ENCODE measurements at regions not wholly inside any gene's neighbourhood (a gene's known extent, or its start where the extent isn't known, plus 50 kb on each side); places are given as distances from the start of the nearest gene placed in this dataset.

DNA sequence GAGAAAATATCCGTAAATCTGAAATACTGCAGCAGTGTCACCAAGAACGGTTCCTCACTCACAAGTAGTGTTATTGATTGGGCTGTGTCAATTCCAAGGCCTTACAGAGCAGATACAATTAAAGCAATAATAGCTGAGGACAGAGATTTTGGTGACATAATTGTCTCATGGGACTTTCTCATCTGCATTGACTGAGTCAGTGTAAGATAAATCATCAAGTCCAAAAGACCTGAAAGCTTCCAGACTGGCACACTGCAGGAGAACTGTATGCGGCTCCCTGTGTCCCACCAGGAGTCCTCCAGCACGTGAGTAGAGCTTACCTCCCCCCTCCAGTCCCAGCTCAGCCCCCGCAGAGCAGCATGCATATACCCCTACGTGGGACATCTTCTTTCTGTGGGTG is 655.2 kb upstream of the ARID1B start:
- Histone ChIP-seq H3K4me3 (ENCODE audit: severe bottlenecking) (no peak overlapping the region), H3K9me3 (ENCODE audit: severe bottlenecking) (no peaks in the 10 kb centered on the region), H3K36me3 (ENCODE audit: low read depth) (no peaks in the 10 kb centered on the region), H3K27ac (ENCODE audit: poor library complexity, severe bottlenecking) (no peak overlapping the region), H3K27me3 (ENCODE audit: insufficient read depth, poor library complexity, severe bottlenecking) (no peaks in the 10 kb centered on the region), H3K4me1 (ENCODE audit: insufficient read depth, poor library complexity, severe bottlenecking) (no peaks in the 10 kb centered on the region)
- TF ChIP-seq, protein P1, sequence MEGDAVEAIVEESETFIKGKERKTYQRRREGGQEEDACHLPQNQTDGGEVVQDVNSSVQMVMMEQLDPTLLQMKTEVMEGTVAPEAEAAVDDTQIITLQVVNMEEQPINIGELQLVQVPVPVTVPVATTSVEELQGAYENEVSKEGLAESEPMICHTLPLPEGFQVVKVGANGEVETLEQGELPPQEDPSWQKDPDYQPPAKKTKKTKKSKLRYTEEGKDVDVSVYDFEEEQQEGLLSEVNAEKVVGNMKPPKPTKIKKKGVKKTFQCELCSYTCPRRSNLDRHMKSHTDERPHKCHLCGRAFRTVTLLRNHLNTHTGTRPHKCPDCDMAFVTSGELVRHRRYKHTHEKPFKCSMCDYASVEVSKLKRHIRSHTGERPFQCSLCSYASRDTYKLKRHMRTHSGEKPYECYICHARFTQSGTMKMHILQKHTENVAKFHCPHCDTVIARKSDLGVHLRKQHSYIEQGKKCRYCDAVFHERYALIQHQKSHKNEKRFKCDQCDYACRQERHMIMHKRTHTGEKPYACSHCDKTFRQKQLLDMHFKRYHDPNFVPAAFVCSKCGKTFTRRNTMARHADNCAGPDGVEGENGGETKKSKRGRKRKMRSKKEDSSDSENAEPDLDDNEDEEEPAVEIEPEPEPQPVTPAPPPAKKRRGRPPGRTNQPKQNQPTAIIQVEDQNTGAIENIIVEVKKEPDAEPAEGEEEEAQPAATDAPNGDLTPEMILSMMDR (IDR thresholded peaks at IDR 0.05; ENCODE audit: poor library complexity, severe bottlenecking) = no peak
- DNase-seq (ENCODE audit: low spot score) = no peak
- ATAC-seq (ENCODE audit: low read depth) = no peak

GRCh38 chr6:156114541-156114940 is 658.9 kb upstream of the NOX3 start:
- Histone ChIP-seq H3K36me3 (ENCODE audit: low read depth) (no peaks in the 10 kb centered on the region), H3K4me3 (ENCODE audit: severe bottlenecking) (no peak overlapping the region), H3K27ac (ENCODE audit: poor library complexity, severe bottlenecking) (no peak overlapping the region), H3K27me3 (ENCODE audit: insufficient read depth, poor library complexity, severe bottlenecking) (no peaks in the 10 kb centered on the region), H3K9me3 (ENCODE audit: severe bottlenecking) (no peaks in the 10 kb centered on the region), H3K4me1 (ENCODE audit: insufficient read depth, poor library complexity, severe bottlenecking) (no peaks in the 10 kb centered on the region)
- DNase-seq (ENCODE audit: low spot score) = no peak
- TF ChIP-seq, protein P1 (IDR thresholded peaks at IDR 0.05; ENCODE audit: poor library complexity, severe bottlenecking) = no peak
- no peak for ATAC-seq (ENCODE audit: low read depth)

DNA sequence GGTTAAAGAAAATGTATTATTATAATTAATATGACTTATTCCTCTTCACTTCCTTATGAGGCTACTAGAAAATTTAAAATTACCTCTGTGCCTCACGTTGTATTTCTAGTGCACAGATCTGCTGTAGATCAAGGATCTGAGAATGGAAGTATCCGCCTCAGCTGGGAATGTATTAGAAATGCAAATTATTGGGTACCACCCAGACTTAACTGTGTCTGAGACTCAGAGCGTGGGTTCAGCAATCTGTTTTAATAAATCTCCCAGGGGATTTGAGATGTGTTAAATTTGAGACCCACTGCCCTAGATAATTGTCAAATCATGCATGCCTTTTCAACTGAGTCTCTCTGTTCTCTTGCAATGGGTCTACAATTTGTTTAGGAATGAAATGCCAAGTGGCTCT is 658.0 kb upstream of the NOX3 start:
- Histone ChIP-seq H3K4me1 (ENCODE audit: insufficient read depth, poor library complexity, severe bottlenecking) (no peaks in the 10 kb centered on the region), H3K36me3 (ENCODE audit: low read depth) (no peaks in the 10 kb centered on the region), H3K27me3 (ENCODE audit: insufficient read depth, poor library complexity, severe bottlenecking) (no peaks in the 10 kb centered on the region), H3K9me3 (ENCODE audit: severe bottlenecking) (no peaks in the 10 kb centered on the region), H3K27ac (ENCODE audit: poor library complexity, severe bottlenecking) (no peak overlapping the region), H3K4me3 (ENCODE audit: severe bottlenecking) (no peak overlapping the region)
- DNase-seq (ENCODE audit: low spot score) = no peak
- ATAC-seq (ENCODE audit: low read depth) = no peak
- TF ChIP-seq, protein P1 (IDR thresholded peaks at IDR 0.05; ENCODE audit: poor library complexity, severe bottlenecking) = no peak

DNA sequence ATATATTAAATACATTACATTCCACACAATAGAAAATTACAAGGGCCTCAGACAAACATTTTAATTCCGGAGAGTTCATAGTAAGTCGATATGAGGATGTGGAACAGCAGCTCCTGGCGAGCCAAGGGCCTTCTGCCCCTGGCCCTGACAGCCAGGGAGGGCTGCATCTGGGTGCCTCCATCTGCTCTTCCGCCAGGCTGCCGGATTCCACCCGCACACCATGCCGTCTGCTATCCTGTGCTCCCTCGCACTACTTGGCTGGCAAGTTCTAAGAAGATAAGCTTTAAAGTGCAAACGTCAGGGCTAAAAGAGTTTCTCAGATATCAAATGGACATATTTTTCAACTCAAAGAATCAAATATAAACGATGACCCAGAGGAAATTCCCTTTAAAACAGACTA is 656.3 kb upstream of the NOX3 start:
- H3K36me3 ChIP-seq (ENCODE audit: low read depth) = no peaks in the 10 kb centered on the region
- TF ChIP-seq, protein P1 (IDR thresholded peaks at IDR 0.05; ENCODE audit: poor library complexity, severe bottlenecking) = no peak
- H3K27me3 ChIP-seq (ENCODE audit: insufficient read depth, poor library complexity, severe bottlenecking) = no peaks in the 10 kb centered on the region
- no peaks in the 10 kb centered on the region for H3K9me3 ChIP-seq (ENCODE audit: severe bottlenecking)
- no peak overlapping the region for H3K4me3 ChIP-seq (ENCODE audit: severe bottlenecking)
- no peak overlapping the region for H3K27ac ChIP-seq (ENCODE audit: poor library complexity, severe bottlenecking)
- DNase-seq (ENCODE audit: low spot score) (no peak), ATAC-seq (ENCODE audit: low read depth) (no peak)
- H3K4me1 ChIP-seq (ENCODE audit: insufficient read depth, poor library complexity, severe bottlenecking) = no peaks in the 10 kb centered on the region

DNA sequence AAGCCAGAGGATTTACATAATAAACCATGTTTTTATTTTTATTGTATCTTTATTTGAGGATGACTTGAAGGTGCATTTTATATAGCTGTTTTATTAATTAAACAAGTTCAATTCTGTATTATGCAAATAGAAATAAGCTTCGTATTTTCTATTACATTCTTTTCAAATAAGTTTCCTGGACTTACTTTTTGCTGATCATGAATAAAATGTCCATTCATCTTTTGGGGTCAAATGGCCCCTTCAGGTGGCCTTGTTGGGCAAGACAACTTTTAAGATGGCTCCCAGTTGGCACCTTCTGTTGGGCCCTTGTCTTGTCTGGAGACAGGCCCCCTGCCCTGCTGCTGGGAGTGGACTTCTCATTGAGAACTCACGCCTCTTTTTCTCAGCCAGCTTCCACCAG is 654.6 kb upstream of the NOX3 start:
- TF ChIP-seq, protein P1 (IDR thresholded peaks at IDR 0.05; ENCODE audit: poor library complexity, severe bottlenecking) = no peak
- no peak overlapping the region for H3K27ac ChIP-seq (ENCODE audit: poor library complexity, severe bottlenecking)
- ATAC-seq (ENCODE audit: low read depth) (no peak), DNase-seq (ENCODE audit: low spot score) (no peak)
- no peaks in the 10 kb centered on the region for H3K9me3 ChIP-seq (ENCODE audit: severe bottlenecking)
- no peaks in the 10 kb centered on the region for H3K27me3 ChIP-seq (ENCODE audit: insufficient read depth, poor library complexity, severe bottlenecking)
- no peaks in the 10 kb centered on the region for H3K36me3 ChIP-seq (ENCODE audit: low read depth)
- no peaks in the 10 kb centered on the region for H3K4me1 ChIP-seq (ENCODE audit: insufficient read depth, poor library complexity, severe bottlenecking)
- H3K4me3 ChIP-seq (ENCODE audit: severe bottlenecking) = no peak overlapping the region

All from RWPE2 (cell line).